Neural cell (in vitro differentiated cells): ENCODE measurements at regions not wholly inside any gene's neighbourhood (a gene's known extent, or its start where the extent isn't known, plus 50 kb on each side); places are given as distances from the start of the nearest gene placed in this dataset.

Experiments
- H2AFZ ChIP-seq: fragments of 200-600, 300-800 bp; sonication (generic), shearing (Covaris generic); 2 replicates; pipeline ENCODE4 v1.6.0; 2014; ENCODE audit warnings: low read depth, mild to moderate bottlenecking, antibody characterized with exemption, low read length, moderate library complexity
- H3F3A ChIP-seq: fragments of 200-600 bp; shearing (Covaris generic); 2 replicates; pipeline ENCODE4 v1.6.1; 2016; ENCODE audit warnings: mild to moderate bottlenecking, moderate library complexity, mixed read lengths, antibody characterized with exemption, low read length; ENCODE audit not compliant: insufficient read depth, poor library complexity, severe bottlenecking
- H3K27ac ChIP-seq: fragments of 200-600, 300-800 bp; sonication (generic), shearing (Covaris generic); 2 replicates; pipeline ENCODE4 v1.5.1; 2014; ENCODE audit warnings: mild to moderate bottlenecking, low read length, moderate library complexity
- H3K27me3 ChIP-seq: fragments of 300-800, 200-600 bp; sonication (generic), shearing (Covaris generic); 2 replicates; pipeline ENCODE4 v1.6.0; 2014; ENCODE audit warnings: mild to moderate bottlenecking, low read depth, low read length, moderate library complexity; ENCODE audit not compliant: insufficient read depth
- H3K36me3 ChIP-seq: fragments of 300-800, 200-600 bp; sonication (generic), shearing (Covaris generic); 2 replicates; pipeline ENCODE4 v1.5.1; 2014; ENCODE audit warnings: mild to moderate bottlenecking, antibody characterized with exemption, low read length, moderate library complexity; ENCODE audit not compliant: insufficient read depth
- H3K4me2 ChIP-seq: fragments of 300-800, 200-600 bp; sonication (generic), shearing (Covaris generic); 2 replicates; pipeline ENCODE4 v1.6.0; 2014; ENCODE audit warnings: mild to moderate bottlenecking, low read length
- H3K4me3 ChIP-seq: fragments of 300-800, 200-600 bp; sonication (generic), shearing (Covaris generic); 2 replicates; pipeline ENCODE4 v1.5.1; 2014; ENCODE audit warnings: mild to moderate bottlenecking, low read length, moderate library complexity
- H3K79me2 ChIP-seq: fragments of 200-600 bp; shearing (Covaris generic); replicated peaks from 2 replicates; pipeline ENCODE4 v1.6.0; 2014; ENCODE audit warnings: mild to moderate bottlenecking, low read length, moderate library complexity; ENCODE audit not compliant: insufficient read depth
- H3K9ac ChIP-seq: fragments of 300-800, 200-600 bp; sonication (generic), shearing (Covaris generic); 2 replicates; pipeline ENCODE4 v1.6.1; 2016; ENCODE audit warnings: mild to moderate bottlenecking, low read length, mixed read lengths
- H3K9me2 ChIP-seq: fragments of 200-600 bp; shearing (Covaris generic); 2 replicates; pipeline ENCODE4 v1.6.1; 2016; ENCODE audit warnings: mild to moderate bottlenecking, low read length, mixed read lengths; ENCODE audit not compliant: insufficient read depth
- H3K9me3 ChIP-seq: fragments of 200-600, 300-800 bp; sonication (generic), shearing (Covaris generic); 2 replicates; pipeline ENCODE4 v1.6.1; 2016; ENCODE audit warnings: mild to moderate bottlenecking, mixed run types, low read length, moderate library complexity, mixed read lengths
- H4K20me1 ChIP-seq: fragments of 200-600 bp; shearing (Covaris generic); 2 replicates; pipeline ENCODE4 v1.6.1; 2016; ENCODE audit warnings: mild to moderate bottlenecking, mixed run types; ENCODE audit not compliant: insufficient read depth
- EP300 ChIP-seq: fragments of 450-650 bp; conservative IDR thresholded peaks from 2 replicates; pipeline ENCODE4 v1.6.1; 2014; ENCODE audit warnings: antibody characterized with exemption, mild to moderate bottlenecking, moderate library complexity; ENCODE audit not compliant: poor library complexity, severe bottlenecking
- EZH2 ChIP-seq: fragments of 200-600, 300-800 bp; shearing (Covaris generic), sonication (generic); IDR thresholded peaks from 2 replicates; pipeline ENCODE4 v1.6.1; 2014; ENCODE audit warnings: antibody characterized with exemption, low read length, borderline replicate concordance, mild to moderate bottlenecking; ENCODE audit not compliant: insufficient read depth, poor library complexity, severe bottlenecking
- MXI1 ChIP-seq: fragments of 450-650 bp; conservative IDR thresholded peaks from 2 replicates; pipeline ENCODE4 v1.6.1; 2014; ENCODE audit warnings: antibody characterized with exemption, mild to moderate bottlenecking; ENCODE audit not compliant: poor library complexity, severe bottlenecking
- POLR2AphosphoS5 ChIP-seq: IDR thresholded peaks from 2 replicates; pipeline ENCODE4 v1.6.1; 2012
- RAD21 ChIP-seq: fragments of 450-650 bp; conservative IDR thresholded peaks from 2 replicates; pipeline ENCODE4 v1.6.1; 2014; ENCODE audit warnings: antibody characterized with exemption, mild to moderate bottlenecking, moderate library complexity
- REST ChIP-seq: IDR thresholded peaks from 2 replicates; pipeline ENCODE4 v1.6.1; 2012; ENCODE audit warnings: borderline replicate concordance
- SMC3 ChIP-seq: fragments of 450-650 bp; conservative IDR thresholded peaks from 2 replicates; pipeline ENCODE4 v1.6.1; 2014; ENCODE audit warnings: antibody characterized with exemption, mild to moderate bottlenecking, moderate library complexity; ENCODE audit not compliant: poor library complexity
- TAF1 ChIP-seq: IDR thresholded peaks from 2 replicates; pipeline ENCODE4 v1.6.1; 2012; ENCODE audit warnings: low read depth
- TF ChIP-seq, protein P1 (sequence below): fragments of 450-650 bp; IDR thresholded peaks from 2 replicates; pipeline ENCODE4 v1.5.1; 2014; ENCODE audit warnings: antibody characterized with exemption, mild to moderate bottlenecking, moderate library complexity; ENCODE audit not compliant: poor library complexity, severe bottlenecking

DNA sequence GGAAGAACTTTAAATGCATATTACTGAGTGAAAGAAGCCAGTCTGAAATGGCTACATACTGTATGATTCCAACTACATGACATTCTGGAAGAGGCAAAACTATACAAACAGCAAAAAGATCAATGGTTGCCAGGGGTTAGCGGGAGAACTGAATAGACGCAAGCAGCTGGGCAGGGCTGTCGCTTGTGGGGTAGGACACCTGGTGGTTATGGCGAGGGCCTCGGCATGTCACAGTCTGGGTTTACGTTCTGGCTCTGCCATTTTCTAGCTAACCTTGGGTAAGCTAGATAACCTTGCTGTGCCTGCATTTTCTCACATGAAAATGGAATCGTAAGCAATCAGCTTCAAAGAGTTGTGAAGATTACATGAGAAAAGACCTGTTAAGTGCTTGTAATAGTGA is 55.2 kb upstream of the SYT13 start:
- TF ChIP-seq TAF1 (no peak), EP300 (no peak), REST (no peak), SMC3 (no peak), RAD21 (no peak), POLR2AphosphoS5 (no peak), EZH2 (no peak), MXI1 (no peak)
- TF ChIP-seq, protein P1, sequence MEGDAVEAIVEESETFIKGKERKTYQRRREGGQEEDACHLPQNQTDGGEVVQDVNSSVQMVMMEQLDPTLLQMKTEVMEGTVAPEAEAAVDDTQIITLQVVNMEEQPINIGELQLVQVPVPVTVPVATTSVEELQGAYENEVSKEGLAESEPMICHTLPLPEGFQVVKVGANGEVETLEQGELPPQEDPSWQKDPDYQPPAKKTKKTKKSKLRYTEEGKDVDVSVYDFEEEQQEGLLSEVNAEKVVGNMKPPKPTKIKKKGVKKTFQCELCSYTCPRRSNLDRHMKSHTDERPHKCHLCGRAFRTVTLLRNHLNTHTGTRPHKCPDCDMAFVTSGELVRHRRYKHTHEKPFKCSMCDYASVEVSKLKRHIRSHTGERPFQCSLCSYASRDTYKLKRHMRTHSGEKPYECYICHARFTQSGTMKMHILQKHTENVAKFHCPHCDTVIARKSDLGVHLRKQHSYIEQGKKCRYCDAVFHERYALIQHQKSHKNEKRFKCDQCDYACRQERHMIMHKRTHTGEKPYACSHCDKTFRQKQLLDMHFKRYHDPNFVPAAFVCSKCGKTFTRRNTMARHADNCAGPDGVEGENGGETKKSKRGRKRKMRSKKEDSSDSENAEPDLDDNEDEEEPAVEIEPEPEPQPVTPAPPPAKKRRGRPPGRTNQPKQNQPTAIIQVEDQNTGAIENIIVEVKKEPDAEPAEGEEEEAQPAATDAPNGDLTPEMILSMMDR: no peak
- Histone ChIP-seq H3K36me3 (no peaks in the 10 kb centered on the region), H4K20me1 (no peaks in the 10 kb centered on the region), H3K79me2 (no peaks in the 10 kb centered on the region), H3K4me3 (no peak overlapping the region), H3K9me3 (no peaks in the 10 kb centered on the region), H3K27me3 (no peaks in the 10 kb centered on the region), H3K4me2 (no peak overlapping the region), H3K9ac (no peak overlapping the region), H2AFZ (no peak overlapping the region), H3K9me2 (no peaks in the 10 kb centered on the region), H3K27ac (no peak overlapping the region), H3F3A (no peaks in the 10 kb centered on the region)

DNA sequence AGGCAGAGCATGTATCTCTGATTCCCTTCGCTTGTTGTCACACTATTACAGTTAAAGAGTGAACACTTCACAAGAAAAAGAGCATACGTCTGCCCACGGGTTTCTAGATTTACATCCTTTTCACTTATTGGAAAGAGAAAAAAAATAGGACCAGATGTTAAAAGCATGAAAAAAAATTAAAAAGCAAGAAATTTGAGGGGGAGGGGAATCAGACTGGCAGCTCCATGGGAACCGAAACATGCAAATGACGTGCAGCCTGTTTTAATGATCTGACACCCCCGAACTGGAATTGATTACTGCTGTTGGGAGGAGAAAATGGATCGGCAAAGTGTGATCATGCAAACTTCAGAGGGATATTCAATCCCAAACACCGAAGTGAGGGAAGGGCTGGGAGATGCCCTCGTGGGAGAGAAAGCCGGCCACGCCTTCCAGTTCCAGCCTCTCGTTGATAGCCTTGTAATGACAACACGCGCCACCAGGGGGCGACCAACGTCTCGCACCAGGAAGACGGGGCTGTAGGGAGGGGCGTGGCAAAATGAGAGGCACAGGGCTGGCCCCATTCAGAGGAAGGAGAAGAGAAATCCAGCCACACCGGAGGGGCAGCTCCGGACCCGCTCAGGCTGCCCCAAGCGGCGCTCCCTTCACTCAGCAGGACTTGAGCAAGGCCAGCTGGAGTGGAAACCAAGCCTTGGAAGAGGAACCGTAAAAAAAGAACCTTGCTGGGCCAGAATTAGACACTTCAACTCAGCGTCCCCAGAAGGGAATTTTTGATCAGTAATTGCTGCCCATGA is 53.8 kb upstream of the SYT13 start:
- no peaks in the 10 kb centered on the region for H3F3A ChIP-seq
- no peak overlapping the region for H3K9ac ChIP-seq
- H3K9me2 ChIP-seq: no peaks in the 10 kb centered on the region
- H3K79me2 ChIP-seq: no peaks in the 10 kb centered on the region
- H2AFZ ChIP-seq: no peak overlapping the region
- no peaks in the 10 kb centered on the region for H3K9me3 ChIP-seq
- H3K4me2 ChIP-seq: no peak overlapping the region
- no peaks in the 10 kb centered on the region for H4K20me1 ChIP-seq
- no peaks in the 10 kb centered on the region for H3K36me3 ChIP-seq
- H3K27me3 ChIP-seq: no peaks in the 10 kb centered on the region
- TF ChIP-seq POLR2AphosphoS5 (no peak), RAD21 (peak; percentile 71), SMC3 (peak; percentile 82)
- TF ChIP-seq, protein P1: peak; percentile 84
- peak overlapping the region; percentile 21 for H3K27ac ChIP-seq
- H3K4me3 ChIP-seq: peak overlapping the region; percentile 30
